ENCODE measurements at regions not wholly inside any gene's neighbourhood (a gene's known extent, or its start where the extent isn't known, plus 50 kb on each side); places are given as distances from the start of the nearest gene placed in this dataset.

DNA sequence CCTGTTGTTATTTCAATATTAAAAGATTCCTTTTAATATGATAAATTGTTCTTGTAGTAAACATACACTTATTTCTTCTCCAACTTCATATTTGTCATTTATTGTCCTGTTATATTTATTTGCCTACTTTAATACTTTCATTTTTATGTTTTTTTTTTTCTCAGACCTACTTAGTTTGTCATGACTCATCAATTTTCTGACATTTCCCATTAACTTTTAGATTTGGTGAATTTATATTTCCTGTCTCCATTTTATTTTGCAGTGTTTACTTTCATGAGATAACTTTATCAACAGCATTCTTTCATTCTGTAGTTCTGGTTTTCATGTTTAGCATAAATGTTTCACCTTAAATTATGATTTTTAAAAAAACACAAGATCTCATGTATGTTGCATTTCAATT is 788.7 kb downstream of the EFNA5 start:
- TF ChIP-seq, protein P1, sequence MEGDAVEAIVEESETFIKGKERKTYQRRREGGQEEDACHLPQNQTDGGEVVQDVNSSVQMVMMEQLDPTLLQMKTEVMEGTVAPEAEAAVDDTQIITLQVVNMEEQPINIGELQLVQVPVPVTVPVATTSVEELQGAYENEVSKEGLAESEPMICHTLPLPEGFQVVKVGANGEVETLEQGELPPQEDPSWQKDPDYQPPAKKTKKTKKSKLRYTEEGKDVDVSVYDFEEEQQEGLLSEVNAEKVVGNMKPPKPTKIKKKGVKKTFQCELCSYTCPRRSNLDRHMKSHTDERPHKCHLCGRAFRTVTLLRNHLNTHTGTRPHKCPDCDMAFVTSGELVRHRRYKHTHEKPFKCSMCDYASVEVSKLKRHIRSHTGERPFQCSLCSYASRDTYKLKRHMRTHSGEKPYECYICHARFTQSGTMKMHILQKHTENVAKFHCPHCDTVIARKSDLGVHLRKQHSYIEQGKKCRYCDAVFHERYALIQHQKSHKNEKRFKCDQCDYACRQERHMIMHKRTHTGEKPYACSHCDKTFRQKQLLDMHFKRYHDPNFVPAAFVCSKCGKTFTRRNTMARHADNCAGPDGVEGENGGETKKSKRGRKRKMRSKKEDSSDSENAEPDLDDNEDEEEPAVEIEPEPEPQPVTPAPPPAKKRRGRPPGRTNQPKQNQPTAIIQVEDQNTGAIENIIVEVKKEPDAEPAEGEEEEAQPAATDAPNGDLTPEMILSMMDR (conservative IDR thresholded peaks at IDR 0.05; ENCODE audit: low read depth, low read length), result no peak
- no peak for DNase-seq (ENCODE audit: low read depth)
- no peak overlapping the region for H3K4me3 ChIP-seq (ENCODE audit: low read depth, low read length)

DNA sequence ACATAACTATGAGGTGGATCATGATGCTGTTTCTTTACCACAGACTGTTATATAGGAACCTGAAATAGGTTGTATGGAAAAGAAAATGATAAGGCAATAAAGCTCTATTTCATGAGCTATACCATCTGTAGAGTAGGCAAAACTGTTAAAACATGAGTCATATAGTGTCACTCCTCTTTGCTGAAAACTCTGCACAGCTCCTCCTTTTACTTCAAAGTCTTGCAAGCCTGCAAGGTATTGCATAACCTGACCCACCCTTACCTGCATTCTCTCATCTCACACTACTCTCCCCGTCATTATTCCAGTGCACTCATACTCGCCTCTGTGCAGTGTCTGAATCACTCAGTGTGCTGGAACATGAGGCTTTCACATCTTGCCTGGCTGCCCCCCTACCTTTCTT is 790.1 kb downstream of the EFNA5 start:
- TF ChIP-seq, protein P1 (conservative IDR thresholded peaks at IDR 0.05; ENCODE audit: low read depth, low read length), result no peak
- no peak for DNase-seq (ENCODE audit: low read depth)
- no peak overlapping the region for H3K4me3 ChIP-seq (ENCODE audit: low read depth, low read length)

DNA sequence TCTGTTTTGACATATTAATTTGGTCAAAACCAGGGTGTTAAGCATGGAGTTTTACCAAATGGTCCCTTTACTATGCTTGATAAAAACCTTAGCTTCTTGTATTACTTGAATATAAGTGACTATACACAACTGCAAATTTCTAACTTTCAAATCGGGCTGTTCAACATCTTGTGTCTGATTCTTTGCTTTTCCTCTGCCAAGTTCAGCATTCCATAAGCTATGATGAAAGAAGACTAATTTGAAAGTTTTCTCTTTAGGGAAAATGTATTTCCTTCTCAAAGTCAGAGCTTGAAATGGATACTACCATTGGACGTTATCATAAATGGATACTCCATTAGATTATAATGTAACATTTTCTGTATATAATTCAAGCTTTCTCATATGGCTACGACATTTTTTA is 792.9 kb downstream of the EFNA5 start:
- H3K4me3 ChIP-seq (ENCODE audit: low read depth, low read length), result no peak overlapping the region
- TF ChIP-seq, protein P1 (conservative IDR thresholded peaks at IDR 0.05; ENCODE audit: low read depth, low read length), result no peak
- DNase-seq (ENCODE audit: low read depth), result peak; percentile 13

DNA sequence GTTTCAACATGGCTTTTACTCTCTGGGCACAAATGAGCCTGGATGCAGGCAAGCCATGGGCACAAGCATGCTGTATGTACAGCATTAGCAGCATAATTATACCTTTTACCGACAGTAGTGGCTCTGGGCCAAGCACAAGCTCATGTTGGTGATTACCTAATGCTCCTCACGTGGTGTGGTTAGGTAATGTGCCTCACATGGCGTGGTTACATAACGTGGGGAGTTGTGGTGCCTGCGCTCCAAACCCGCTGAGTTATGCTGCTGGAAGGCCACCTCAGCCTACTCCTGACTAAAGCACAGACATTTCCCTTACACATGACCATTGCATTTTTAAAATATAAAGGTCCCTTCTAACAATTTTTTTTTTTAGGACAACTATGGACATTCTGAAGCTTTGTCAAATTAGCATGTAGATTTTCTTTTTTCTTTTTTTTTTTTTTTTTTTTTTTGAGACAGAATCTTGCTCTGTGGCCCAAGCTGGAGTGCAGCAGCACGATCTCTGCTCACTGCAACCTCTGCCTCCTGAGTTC is 794.0 kb downstream of the EFNA5 start:
- no peak overlapping the region for H3K4me3 ChIP-seq (ENCODE audit: low read depth, low read length)
- peak; percentile 13 for DNase-seq (ENCODE audit: low read depth)
- TF ChIP-seq, protein P1 (conservative IDR thresholded peaks at IDR 0.05; ENCODE audit: low read depth, low read length), result no peak

DNA sequence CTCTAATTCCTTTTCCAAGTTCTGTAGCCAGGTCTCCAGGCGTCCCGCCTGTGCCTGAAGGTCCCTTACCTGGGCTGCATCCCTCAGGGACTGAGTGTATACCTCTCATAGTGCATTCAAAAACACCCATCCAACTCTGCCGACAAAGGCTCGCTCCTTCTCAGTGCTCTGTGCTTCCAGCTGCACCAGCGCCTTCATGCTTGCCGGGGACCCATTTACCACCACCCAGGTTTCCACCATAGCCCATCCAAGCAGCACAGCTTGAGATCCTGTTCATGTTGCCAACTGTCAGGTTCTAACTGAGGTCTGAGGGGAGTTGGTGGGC is 794.5 kb downstream of the EFNA5 start:
- TF ChIP-seq, protein P1 (conservative IDR thresholded peaks at IDR 0.05; ENCODE audit: low read depth, low read length), result no peak
- H3K4me3 ChIP-seq (ENCODE audit: low read depth, low read length), result no peak overlapping the region
- no peak for DNase-seq (ENCODE audit: low read depth)

DNA sequence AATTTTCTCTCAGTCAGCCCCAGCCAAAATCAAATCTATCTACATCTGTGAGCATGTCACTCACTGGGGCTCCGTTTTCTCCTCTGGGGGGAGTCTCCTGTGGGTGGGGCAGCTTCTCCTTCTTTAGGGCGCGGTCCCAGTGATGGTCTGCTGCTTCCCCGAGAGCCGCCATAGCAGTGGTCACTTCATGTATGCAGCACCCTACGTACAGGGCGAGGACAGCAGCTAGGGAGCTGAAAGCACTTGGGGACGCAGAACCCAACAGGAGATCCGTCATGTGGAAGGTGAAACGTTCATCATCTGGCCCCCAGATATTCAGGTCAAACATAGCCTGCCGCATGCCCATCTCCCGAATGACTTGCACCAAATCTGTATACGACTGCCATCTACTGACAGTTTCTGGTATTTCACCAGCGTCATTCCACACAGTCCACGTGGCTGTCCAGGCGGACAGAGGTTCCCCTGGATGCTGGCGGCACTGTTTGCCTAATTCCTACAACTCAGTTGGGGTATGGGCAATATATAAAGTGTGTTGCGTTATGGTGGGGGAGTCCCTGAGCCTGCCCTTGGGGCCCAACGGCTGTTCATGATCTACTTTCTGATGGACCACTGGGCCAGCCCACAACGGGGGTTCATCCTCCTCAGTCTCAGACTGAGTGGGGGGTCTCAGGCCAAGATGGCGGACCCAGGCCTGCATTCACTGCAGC is 795.0 kb downstream of the EFNA5 start:
- TF ChIP-seq, protein P1 (conservative IDR thresholded peaks at IDR 0.05; ENCODE audit: low read depth, low read length), result peak; percentile 63
- DNase-seq (ENCODE audit: low read depth), result peak; percentile 57
- H3K4me3 ChIP-seq (ENCODE audit: low read depth, low read length), result no peak overlapping the region

DNA sequence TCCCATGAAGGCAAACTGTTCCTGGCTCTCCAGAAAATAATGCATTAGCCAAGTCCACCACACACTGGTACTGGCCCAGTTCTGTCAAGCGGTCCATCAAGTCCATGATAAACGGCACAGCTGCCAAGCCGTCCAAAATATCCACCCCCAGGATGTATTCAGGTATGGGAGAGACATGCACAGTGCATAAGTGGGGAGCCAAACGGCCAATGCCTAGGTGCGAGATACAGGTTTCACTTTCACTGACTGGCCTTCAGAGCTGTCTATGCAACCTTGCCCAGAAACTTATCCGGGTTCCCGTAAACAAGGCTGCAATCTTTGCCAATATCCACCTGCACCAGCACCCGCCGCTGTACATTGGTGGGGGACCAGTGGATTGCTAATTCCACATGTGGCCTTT is 795.8 kb downstream of the EFNA5 start:
- no peak for DNase-seq (ENCODE audit: low read depth)
- H3K4me3 ChIP-seq (ENCODE audit: low read depth, low read length), result no peak overlapping the region
- TF ChIP-seq, protein P1 (conservative IDR thresholded peaks at IDR 0.05; ENCODE audit: low read depth, low read length), result no peak

Data from choroid plexus epithelial cell (primary cell).